H9 (cell line): ENCODE measurements at regions not wholly inside any gene's neighbourhood (a gene's known extent, or its start where the extent isn't known, plus 50 kb on each side); places are given as distances from the start of the nearest gene placed in this dataset.

Experiments
- DNase-seq: peaks from one replicate; pipeline ENCODE4 v3.0.0-alpha.2; 2017
- H2AFZ ChIP-seq: one replicate; pipeline ENCODE4 v1.6.1; 2013; ENCODE audit warnings: mild to moderate bottlenecking, low read length, control low read depth, moderate library complexity
- H2AK5ac ChIP-seq: 2 replicates; pipeline ENCODE4 v1.6.1; 2013; ENCODE audit warnings: low read length, control low read depth, mixed read lengths; ENCODE audit not compliant: insufficient read length
- H2BK120ac ChIP-seq: one replicate; pipeline ENCODE4 v1.6.1; 2013; ENCODE audit warnings: low read depth, mild to moderate bottlenecking, low read length, control low read depth, inconsistent platforms; ENCODE audit not compliant: poor library complexity, severe bottlenecking
- H2BK12ac ChIP-seq: 2 replicates; pipeline ENCODE4 v1.6.1; 2013; ENCODE audit warnings: low read length, control low read depth, mixed read lengths, low read depth; ENCODE audit not compliant: insufficient read length
- H2BK15ac ChIP-seq: 2 replicates; pipeline ENCODE4 v1.6.1; 2013; ENCODE audit warnings: low read depth, low read length, control low read depth
- H2BK20ac ChIP-seq: one replicate; pipeline ENCODE4 v1.6.1; 2013; ENCODE audit warnings: low read depth, mild to moderate bottlenecking, low read length, control low read depth, inconsistent platforms; ENCODE audit not compliant: poor library complexity, severe bottlenecking
- H2BK5ac ChIP-seq: 2 replicates; pipeline ENCODE4 v1.6.1; 2013; ENCODE audit warnings: low read length, control low read depth, mixed read lengths; ENCODE audit not compliant: insufficient read length
- H3K14ac ChIP-seq: 2 replicates; pipeline ENCODE4 v1.6.1; 2013; ENCODE audit warnings: low read length, control low read depth; ENCODE audit not compliant: insufficient read depth
- H3K18ac ChIP-seq: 2 replicates; pipeline ENCODE4 v1.6.1; 2013; ENCODE audit warnings: low read depth, mild to moderate bottlenecking, mixed read lengths, low read length, control low read depth; ENCODE audit not compliant: insufficient read length
- H3K23ac ChIP-seq: 2 replicates; pipeline ENCODE4 v1.6.1; 2013; ENCODE audit warnings: low read length, control low read depth, mixed read lengths, low read depth; ENCODE audit not compliant: insufficient read length
- H3K23me2 ChIP-seq: 2 replicates; pipeline ENCODE4 v1.6.1; 2013; ENCODE audit warnings: low read depth, mild to moderate bottlenecking, mixed read lengths, low read length, control low read depth; ENCODE audit not compliant: insufficient read length, poor library complexity, severe bottlenecking
- H3K27ac ChIP-seq: 2 replicates; pipeline ENCODE4 v1.5.1; 2013; ENCODE audit warnings: low read length, control low read depth, mixed read lengths, low read depth; ENCODE audit not compliant: insufficient read length
- H3K27me3 ChIP-seq: 2 replicates; pipeline ENCODE4 v1.6.1; 2013; ENCODE audit warnings: low read length, control low read depth, inconsistent platforms; ENCODE audit not compliant: insufficient read depth
- H3K4ac ChIP-seq: 2 replicates; pipeline ENCODE4 v1.6.1; 2013; ENCODE audit warnings: low read depth, mild to moderate bottlenecking, control low read depth, inconsistent platforms, low read length, moderate library complexity
- H3K4me1 ChIP-seq: 2 replicates; pipeline ENCODE4 v1.6.1; 2013; ENCODE audit warnings: low read length, control low read depth, inconsistent platforms; ENCODE audit not compliant: insufficient read depth
- H3K4me2 ChIP-seq: 2 replicates; pipeline ENCODE4 v1.6.1; 2013; ENCODE audit warnings: low read length, control low read depth, mixed read lengths; ENCODE audit not compliant: insufficient read length, insufficient read depth
- H3K56ac ChIP-seq: 2 replicates; pipeline ENCODE4 v1.6.1; 2013; ENCODE audit warnings: low read depth, mild to moderate bottlenecking, mixed read lengths, low read length, control low read depth; ENCODE audit not compliant: insufficient read length
- H3K79me1 ChIP-seq: 2 replicates; pipeline ENCODE4 v1.6.1; 2013; ENCODE audit warnings: low read depth, mild to moderate bottlenecking, moderate library complexity, low read length, control low read depth, inconsistent platforms; ENCODE audit not compliant: insufficient read depth, poor library complexity, severe bottlenecking
- H3K79me2 ChIP-seq: 2 replicates; pipeline ENCODE4 v1.6.1; 2013; ENCODE audit warnings: low read length, control low read depth, inconsistent platforms; ENCODE audit not compliant: insufficient read depth
- H3K9ac ChIP-seq: 2 replicates; pipeline ENCODE4 v1.6.1; 2013; ENCODE audit warnings: low read length, control low read depth, mixed read lengths; ENCODE audit not compliant: insufficient read length; ENCODE audit errors: extremely low read depth
- H3K9me3 ChIP-seq: one replicate; pipeline ENCODE4 v1.6.1; 2013; ENCODE audit warnings: low read depth, low read length, inconsistent platforms; ENCODE audit not compliant: control insufficient read depth
- H3T11ph ChIP-seq: one replicate; pipeline ENCODE4 v1.6.1; 2013; ENCODE audit warnings: mild to moderate bottlenecking, low read length, control low read depth, inconsistent platforms
- H4K20me1 ChIP-seq: one replicate; pipeline ENCODE4 v1.6.1; 2013; ENCODE audit not compliant: control insufficient read depth, insufficient read length, insufficient read depth
- H4K5ac ChIP-seq: 2 replicates; pipeline ENCODE4 v1.6.1; 2013; ENCODE audit warnings: low read depth, mild to moderate bottlenecking, mixed read lengths, low read length, control low read depth; ENCODE audit not compliant: insufficient read length
- H4K8ac ChIP-seq: replicated peaks from 2 replicates; pipeline ENCODE4 v1.6.1; 2013; ENCODE audit warnings: low read length, control low read depth, mixed read lengths, low read depth; ENCODE audit not compliant: insufficient read length
- H4K91ac ChIP-seq: 2 replicates; pipeline ENCODE4 v1.6.1; 2013; ENCODE audit warnings: low read depth, mild to moderate bottlenecking, moderate library complexity, mixed read lengths, low read length, control low read depth; ENCODE audit not compliant: insufficient read length
- H3K27ac Mint-ChIP-seq, 3 experiments: 2 replicates in 2 of 3; 3 replicates in 1 of 3; pipeline ENCODE4 v1.8.0; 2020 to 2021; ENCODE audit warnings: mixed read lengths in 3 of 3, mild to moderate bottlenecking in 1 of 3, moderate library complexity in 1 of 3
- H3K27me3 Mint-ChIP-seq: 2 replicates; pipeline ENCODE4 v1.8.0; 2021; ENCODE audit warnings: low read depth, mild to moderate bottlenecking, moderate library complexity, mixed read lengths
- H3K36me3 Mint-ChIP-seq, 3 experiments: 2 replicates in 2 of 3; 3 replicates in 1 of 3; pipeline ENCODE4 v1.8.0; 2020 to 2021; ENCODE audit warnings: low read depth in 3 of 3, mixed read lengths in 3 of 3; ENCODE audit not compliant: insufficient read depth in 1 of 3
- H3K4me1 Mint-ChIP-seq, 2 experiments: 2 replicates each; pipeline ENCODE4 v1.8.0; 2020; ENCODE audit warnings: mixed read lengths in 2 of 2
- H3K4me3 Mint-ChIP-seq, 2 experiments: 2 replicates in 1 of 2; 3 replicates in 1 of 2; pipeline ENCODE4 v1.8.0; 2020 to 2021; ENCODE audit warnings: mild to moderate bottlenecking in 2 of 2, mixed read lengths in 2 of 2, moderate library complexity in 1 of 2
- H3K9me3 Mint-ChIP-seq, 2 experiments: 2 replicates in 1 of 2; 3 replicates in 1 of 2; pipeline ENCODE4 v1.8.0; 2020; ENCODE audit warnings: mild to moderate bottlenecking in 2 of 2, mixed read lengths in 2 of 2, moderate library complexity in 1 of 2
- WGBS: extraction: QIAGEN DNeasy Blood & Tissue Kit; methylation state at CpG from one replicate; pipeline ENCODE4 v1.1.7; 2013; ENCODE audit warnings: missing lambda C conversion rate, low lambda C conversion rate, mixed read lengths; ENCODE audit not compliant: insufficient read length; ENCODE audit errors: extremely low coverage; 5-methylcytosine and 5-hydroxymethylcytosine counted together
- TF ChIP-seq, protein P1 (sequence below): fragments of 200-600 bp; sonication (generic); conservative IDR thresholded peaks from 3 replicates; pipeline ENCODE4 v1.8.0; 2021; ENCODE audit warnings: antibody characterized with exemption, mild to moderate bottlenecking

- Histone ChIP-seq H3K27me3 (no peaks in the 10 kb centered on the region), H2BK120ac (no peak overlapping the region), H2BK20ac (no peak overlapping the region), H2BK15ac (no peak overlapping the region), H3K4me1 (no peaks in the 10 kb centered on the region), H3K4me2 (no peak overlapping the region), H2BK5ac (no peak overlapping the region), H3K9ac (no peak overlapping the region), H4K91ac (no peak overlapping the region), H3K79me2 (no peaks in the 10 kb centered on the region), H3K23ac (no peak overlapping the region), H2AFZ (no peak overlapping the region), H4K5ac (no peak overlapping the region), H3T11ph (no peak overlapping the region), H3K9me3 (no peaks in the 10 kb centered on the region), H2BK12ac (no peak overlapping the region), H4K8ac (no peak overlapping the region), H3K18ac (no peak overlapping the region), H4K20me1 (no peaks in the 10 kb centered on the region), H3K79me1 (no peaks in the 10 kb centered on the region), H3K4ac (no peak overlapping the region), H3K23me2 (no peaks in the 10 kb centered on the region), H3K27ac (no peak overlapping the region), H2AK5ac (no peak overlapping the region), H3K56ac (no peak overlapping the region), H3K14ac (no peak overlapping the region)
- TF ChIP-seq, protein P1, sequence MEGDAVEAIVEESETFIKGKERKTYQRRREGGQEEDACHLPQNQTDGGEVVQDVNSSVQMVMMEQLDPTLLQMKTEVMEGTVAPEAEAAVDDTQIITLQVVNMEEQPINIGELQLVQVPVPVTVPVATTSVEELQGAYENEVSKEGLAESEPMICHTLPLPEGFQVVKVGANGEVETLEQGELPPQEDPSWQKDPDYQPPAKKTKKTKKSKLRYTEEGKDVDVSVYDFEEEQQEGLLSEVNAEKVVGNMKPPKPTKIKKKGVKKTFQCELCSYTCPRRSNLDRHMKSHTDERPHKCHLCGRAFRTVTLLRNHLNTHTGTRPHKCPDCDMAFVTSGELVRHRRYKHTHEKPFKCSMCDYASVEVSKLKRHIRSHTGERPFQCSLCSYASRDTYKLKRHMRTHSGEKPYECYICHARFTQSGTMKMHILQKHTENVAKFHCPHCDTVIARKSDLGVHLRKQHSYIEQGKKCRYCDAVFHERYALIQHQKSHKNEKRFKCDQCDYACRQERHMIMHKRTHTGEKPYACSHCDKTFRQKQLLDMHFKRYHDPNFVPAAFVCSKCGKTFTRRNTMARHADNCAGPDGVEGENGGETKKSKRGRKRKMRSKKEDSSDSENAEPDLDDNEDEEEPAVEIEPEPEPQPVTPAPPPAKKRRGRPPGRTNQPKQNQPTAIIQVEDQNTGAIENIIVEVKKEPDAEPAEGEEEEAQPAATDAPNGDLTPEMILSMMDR = no peak
- Mint-ChIP-seq H3K27ac (no peak overlapping the region), H3K4me3 (no peak overlapping the region), H3K9me3 (peaks cover 8 to 9% of the 10 kb centered on the region in 2 experiments; a peak in 3 of 5 replicates), H3K27me3 (no peaks in the 10 kb centered on the region), H3K4me1 (peaks cover 4% of the 10 kb centered on the region in 2 experiments; a peak in 3 of 4 replicates), H3K36me3 (peaks cover 2 to 10% (median 4%) of the 10 kb centered on the region in 3 experiments; a peak in 5 of 7 replicates)
- no CpG with 5 or more reads among the region's 3 CpGs for WGBS
- no peak for DNase-seq
These were observed 278.5 kb upstream of the MARCKS start for GRCh38 chr6:113578691-113579090.
